GM21528 (cell line): ENCODE measurements at regions not wholly inside any gene's neighbourhood (a gene's known extent, or its start where the extent isn't known, plus 50 kb on each side); places are given as distances from the start of the nearest gene placed in this dataset.

Source experiments
- ATAC-seq: cut with Tn5 transposase; IDR thresholded peaks from one replicate; pipeline ENCODE4 v1.9.1; 2021; ENCODE audit warnings: mild to moderate bottlenecking, moderate library complexity; ENCODE audit not compliant: unreplicated experiment, low FRiP score

DNA sequence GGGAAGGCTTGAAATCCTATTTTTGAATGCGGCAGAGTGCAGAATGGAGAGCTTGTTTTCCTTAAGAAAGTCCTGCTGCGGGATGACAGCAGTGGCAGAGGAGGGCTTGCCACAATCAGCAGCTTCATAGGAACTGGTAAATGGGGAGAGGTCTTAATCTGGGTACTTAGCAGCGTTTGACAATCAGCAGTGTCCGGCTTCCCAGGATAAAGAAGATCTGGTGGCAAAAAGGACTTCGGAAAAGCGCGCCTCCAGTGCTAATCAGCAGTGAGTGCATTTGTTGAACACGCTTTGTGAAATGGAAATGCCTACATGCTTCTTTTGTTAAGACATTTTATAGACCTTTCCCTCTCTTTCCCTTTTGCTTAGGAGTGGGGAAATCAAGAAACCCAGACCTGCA, 735.7 kb downstream of the QKI start:
- no peak for ATAC-seq

DNA sequence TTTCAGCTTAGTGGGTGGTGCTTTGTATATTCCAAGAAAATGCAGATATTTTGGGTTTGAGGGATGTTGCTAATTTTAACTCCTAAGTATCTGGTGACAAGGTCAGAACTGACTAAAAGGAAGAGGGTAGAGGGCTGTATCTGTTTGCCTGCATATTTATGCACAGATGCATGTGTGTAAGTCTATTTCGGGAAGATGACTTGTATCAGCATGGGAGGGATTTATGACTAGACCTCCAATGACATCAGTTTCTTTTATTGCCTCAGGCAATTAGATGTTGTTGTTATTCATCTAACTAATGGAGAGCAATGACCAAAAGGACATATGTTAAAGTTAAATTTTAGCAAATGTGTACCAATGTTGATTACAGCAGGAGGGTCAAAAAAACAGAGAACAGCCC, 734.3 kb downstream of the QKI start:
- ATAC-seq: no peak

DNA sequence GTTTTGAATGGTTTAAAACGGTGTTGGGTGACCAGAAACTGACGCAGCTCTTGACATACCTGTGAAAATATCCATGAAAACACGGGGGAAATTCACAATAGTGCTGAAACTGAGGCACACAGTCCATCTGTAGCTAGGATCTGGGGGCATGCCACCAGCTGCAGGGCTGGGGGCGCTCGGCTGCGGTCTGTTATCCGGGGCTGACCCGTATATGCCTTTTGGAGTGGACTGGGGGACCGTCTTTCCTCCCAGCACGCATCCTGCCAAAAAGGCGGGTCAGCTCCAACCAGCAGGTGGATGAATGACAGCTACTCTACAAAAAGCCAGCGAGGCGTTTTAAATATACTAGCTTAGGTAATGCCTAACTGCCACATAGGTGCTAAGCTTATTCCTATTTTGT, 729.8 kb downstream of the QKI start:
- ATAC-seq: no peak

DNA sequence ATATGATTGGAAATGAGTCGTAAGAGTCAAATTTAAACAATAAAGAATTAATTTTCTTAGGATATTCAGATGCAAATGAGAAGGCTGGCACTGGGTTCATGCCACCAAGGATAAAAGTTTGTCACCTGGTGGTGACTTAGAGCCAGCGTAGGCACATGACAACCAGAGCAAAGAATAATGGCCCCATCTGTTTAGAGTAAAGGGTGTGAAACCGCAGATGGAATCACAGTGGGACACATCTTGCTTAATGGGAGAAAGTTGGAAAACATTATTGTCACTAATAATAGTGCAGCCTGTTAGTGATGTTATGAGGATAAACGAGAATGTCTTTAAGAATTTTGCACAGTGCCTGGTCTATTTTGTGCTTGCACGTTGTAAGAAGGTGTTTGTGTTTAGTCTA, 727.8 kb downstream of the QKI start:
- ATAC-seq: no peak

DNA sequence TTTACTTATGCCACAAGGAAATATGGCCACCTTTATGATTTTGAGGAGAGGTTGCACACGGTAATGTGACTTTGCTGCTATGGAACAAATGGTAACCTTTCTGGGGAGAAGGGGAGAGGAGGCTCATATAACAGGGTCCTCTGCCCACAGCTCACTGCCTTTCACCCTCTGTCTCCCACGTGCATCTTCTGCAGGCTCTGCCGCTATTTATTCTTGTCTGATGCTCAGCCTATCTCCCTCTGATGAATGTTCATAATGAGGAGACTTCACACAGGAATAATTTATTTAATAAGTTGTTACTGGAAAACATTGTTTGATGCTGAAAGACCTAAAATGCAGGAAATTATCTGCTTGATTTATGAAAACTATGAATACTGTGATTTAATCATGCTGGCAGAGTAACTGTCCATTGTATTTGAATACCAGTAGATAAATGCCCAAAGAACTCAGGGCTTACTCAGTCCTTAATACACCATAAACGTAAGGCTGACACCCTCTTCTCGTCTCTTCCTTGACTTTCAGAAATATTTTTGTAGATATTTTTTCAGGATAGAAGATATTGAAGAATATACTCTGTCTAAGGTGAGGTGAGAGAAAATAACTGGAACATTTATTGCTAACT, 721.1 kb downstream of the QKI start:
- no peak for ATAC-seq

DNA sequence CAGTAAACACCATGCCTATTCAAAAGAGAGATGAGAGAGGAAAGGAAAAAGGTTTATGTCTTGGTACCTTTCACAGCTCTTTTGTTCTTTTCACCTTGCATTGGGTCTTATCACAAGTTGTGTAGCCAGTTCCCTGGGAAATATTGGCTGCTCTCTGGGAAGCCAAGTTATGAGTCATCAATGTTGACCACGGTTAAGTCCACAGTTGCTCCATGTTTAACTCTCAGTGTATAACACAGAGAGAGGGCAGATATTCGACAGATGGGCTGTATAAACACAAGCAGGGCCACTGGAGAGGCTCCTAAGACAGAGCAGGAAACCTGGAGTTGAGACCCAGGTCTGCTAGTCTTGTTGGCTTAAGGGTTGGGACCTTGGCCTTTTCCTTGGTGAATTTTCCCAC, 718.6 kb downstream of the QKI start:
- no peak for ATAC-seq

DNA sequence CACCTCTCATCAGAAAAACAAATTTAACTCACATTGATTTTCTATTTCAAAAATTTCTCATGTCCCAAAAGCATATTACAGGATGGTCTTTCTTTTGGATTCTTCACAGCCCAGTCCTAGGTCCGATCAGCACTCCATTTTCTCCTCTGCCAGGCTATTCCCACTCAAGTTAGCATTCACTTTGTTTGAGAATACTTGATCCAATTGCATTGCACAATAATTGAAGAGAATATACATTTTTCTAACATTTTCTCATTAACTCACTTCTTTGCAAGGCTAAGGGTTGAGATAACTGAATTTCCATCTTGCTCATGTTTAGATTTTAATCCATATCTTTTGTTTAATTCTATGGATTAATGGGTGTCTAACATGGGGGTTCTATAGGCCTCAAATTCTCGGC, 716.1 kb downstream of the QKI start:
- ATAC-seq: no peak

DNA sequence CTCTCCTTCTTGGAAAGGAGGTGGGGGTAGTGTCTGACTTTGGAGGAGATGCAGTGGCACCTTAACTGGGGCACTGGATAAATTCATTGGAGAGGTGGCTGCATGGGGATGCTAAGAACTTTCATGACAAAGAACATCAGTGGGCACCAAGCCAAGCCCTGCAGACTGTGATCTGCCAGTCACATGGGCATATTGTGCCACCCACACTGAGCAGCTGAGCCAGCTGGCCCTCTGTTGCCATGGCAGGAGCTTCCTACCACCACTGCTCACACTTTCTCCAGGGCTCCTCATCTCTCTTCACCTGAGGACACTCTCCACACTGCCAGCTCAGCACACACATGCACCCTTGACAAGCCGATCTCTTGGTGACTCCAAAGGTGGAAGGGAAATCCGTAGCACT, 715.6 kb downstream of the QKI start:
- ATAC-seq: no peak

DNA sequence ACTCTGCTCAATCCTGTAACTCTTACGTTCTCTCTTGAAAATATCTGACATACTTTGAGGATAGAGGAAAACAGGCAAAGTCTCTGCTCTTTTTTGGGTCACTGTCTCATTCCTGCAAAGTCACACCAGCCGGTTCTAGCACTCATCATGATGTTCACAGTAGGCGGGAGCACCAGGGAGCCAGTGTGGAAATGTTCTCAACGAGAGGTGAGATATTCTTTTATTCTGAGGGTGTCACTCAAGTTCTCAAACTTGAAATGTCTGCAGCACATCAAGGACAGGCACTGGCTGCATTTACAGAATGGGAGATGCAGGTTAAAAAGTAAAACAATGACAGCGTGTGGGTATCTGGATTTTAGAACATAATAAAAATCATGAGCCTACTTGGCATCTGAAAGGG, 714.7 kb downstream of the QKI start:
- no peak for ATAC-seq

DNA sequence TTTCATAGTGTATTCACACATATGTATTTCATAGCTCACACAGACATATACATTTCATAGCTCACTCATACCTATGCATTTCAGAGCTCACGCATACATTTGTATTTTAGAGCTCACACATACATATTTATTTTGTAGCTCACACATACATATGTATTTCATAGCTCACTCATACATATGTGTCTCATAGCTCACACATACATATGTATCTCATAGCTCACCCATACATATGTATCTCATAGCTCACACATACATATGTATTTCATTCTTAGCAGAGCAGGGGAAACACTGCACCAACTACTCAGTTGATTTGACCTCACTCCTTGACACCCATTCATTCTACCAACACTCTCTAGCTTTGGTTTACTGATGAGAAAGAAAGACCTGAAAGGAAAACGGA, 713.6 kb downstream of the QKI start:
- no peak for ATAC-seq

DNA sequence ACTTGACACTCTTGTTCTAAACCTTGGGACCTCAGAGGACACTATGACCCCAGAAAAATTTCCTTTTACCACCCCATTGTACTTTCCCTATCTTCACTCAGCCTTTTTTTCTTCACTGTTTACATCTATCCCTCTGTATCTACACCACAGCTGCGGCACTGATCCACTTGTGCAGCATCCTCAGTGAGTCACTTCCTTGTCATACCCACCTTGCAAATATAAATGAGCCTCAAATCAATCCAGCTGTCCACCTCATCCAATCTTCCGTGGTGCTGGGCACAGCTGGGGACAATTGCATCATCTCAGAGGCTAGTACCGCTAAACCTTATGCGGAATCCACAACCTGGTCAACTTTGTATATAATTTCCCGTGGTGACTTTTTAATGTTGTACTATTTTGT, 710.5 kb downstream of the QKI start:
- no peak for ATAC-seq

DNA sequence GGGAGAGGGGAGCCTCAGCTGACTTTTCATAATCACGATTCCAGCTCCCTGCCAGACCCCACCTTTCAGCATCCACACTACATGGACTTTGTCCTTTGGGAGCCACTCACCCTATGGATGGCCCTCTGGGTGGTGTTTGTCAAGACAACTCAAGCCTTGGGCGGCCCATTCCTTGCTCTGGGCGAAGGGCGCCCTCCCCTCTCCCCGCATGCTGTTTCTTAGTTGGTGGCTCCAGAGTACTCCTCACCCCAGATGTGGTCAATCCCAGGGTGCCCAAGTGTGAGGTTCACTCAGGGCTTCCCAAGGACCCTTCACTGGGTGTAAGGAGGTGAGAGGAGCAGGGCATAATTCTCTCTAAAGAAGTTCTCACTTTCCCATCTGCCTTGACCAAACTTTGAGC, 710.0 kb downstream of the QKI start:
- ATAC-seq: no peak

DNA sequence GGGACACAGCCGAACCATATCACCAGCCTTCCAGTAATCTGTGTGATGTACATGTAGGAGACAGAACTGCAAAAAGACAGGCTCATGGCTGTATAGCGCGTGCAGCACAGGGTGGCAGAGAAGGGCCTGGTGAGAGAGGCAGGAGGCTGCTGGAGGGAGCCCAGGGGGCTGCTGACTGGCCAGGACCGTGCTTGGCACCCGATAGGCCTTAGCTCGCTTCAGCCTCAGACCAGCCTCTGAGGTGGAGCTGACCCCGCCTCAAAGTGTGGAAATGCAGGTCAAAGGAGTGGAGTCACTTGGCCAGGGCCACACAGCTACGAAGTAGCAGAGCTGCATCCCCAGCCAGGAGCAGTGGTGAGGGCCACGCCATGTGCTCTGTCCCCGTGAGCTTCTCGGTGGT, 707.6 kb downstream of the QKI start:
- no peak for ATAC-seq

DNA sequence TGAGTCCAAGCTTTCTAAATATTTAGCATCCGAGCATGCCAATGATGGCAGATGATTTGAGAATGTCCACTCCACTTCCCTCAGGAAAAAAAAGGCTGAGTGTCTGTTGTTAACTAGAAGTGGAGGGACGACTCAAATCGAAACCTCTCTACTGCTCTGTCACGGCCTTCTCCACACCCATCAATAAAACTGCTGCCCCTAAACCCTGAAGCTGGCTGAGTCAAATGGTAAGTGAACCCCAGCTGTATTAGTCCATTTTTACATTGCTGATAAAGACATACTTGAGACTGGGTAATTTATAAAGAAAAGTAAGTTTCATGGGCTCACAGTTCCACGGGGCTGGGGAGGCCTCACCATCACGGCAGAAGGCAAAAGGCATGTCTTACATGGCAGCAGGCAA, 707.0 kb downstream of the QKI start:
- ATAC-seq: no peak

DNA sequence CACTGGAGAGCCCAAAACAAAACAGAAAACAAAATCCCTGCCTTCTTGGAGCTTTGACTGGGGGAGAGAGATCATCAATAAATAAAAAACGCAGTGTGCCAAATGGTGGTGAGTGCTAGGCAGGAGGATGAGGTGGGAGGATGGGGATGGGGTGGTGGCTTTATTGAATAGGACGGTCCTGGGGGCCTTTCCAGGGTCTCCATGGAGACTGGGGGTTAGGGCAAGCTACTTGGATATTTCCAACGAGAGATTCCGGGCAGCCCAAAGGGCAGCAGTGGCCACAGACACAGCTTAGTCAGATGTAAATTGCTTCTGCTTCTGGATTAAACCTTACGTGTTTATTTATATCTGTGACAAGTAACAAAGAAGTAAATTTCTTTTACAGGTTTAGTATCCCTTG, 700.1 kb downstream of the QKI start:
- no peak for ATAC-seq

DNA sequence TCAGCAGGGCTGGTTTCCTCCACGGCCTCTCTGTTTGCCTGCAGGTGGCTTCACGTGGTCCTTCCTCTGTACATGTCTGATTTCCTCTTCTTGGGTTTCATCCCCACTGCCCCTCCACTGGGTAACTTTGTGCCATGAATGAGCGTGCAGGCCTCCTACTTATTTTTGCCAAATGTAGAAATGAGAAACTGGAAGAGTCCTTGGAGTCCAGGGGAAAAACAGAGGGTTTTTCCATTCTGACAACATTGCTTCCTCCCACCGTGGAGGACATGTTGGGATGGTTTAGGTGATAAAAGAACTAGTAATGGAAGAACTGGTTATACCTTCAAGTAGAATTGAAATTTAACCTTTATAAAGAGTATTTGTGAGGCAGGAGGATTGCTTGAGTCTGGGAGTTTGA, 699.5 kb downstream of the QKI start:
- no peak for ATAC-seq

DNA sequence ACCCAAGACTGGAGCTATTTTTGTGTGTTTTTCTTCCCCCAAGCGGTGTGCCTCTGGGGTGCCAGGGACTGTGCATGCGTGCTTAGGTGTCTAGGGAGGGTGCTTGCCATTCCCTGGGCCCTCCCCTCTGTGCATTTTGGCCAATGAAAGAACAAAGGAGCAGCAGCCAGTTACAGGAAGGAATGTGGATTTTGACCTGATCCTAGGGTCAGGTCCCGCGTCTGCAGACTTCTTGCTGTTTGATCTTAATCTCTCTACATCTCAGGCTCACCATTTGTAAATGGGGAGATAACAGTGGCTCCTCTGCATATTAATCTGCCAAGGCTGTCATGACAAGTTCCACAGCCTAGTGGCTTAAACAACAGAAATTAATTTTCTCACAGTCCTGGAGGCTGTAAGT, 699.1 kb downstream of the QKI start:
- no peak for ATAC-seq

DNA sequence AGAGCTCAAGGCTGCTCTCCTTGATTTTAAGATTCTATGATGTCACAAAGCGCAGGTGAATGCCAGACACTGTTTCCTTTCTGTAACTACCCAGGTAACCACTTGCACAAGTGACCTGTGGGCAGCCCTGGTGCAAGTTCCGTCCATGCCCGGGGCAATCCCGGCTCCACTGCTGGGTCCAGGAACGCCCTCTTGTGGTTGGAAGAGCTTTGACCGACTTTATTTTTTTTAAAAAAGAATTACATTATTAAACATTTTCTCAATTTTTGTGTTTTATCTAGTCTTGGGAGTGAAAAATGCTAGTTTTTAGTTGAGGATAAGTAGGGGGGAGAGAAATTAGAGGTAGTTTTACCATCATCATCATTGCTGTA, 695.2 kb downstream of the QKI start:
- no peak for ATAC-seq

DNA sequence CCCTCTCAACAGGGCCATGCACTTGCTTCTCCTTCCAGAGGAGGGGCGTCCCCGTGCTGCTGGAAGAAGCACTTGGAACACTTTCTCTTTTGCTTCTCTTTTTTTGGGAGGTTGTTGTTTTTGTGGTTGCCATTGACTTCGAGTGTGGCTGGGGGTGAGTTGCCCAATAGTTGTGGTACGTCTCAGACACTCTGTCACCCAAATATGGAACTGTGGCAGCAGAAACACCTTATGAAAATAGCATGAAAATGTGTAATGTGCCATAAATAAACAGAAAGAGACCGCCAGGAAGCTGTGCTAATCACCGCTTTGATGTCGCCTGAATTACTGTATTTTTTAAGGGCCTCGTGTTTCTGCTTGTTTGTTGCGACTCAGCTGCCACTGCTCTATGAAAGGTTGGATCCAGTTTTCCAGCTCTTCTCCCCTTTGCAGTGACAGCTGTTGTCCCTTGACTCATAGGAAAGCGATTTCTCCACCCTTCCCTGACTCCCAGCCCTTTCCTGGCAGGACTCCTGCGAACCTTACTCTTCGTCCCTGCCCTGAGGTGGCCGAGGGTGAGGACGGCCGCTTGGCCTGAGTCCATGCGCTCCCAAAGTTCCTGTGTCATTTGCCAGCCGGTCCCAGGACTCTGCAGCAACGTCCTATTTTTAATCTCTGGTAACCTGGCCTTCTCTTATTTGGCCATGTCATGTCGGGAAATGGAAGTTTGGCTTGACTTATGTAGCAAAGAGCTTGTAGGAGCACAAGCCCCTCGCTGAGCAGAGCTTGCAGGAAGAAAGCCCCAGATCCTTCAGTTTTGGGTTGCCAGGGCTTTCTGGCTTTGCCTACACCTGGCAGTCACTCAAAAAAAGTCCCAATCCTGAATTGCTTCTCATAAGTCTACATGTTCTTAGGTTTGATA, 694.6 kb downstream of the QKI start:
- ATAC-seq: no peak

DNA sequence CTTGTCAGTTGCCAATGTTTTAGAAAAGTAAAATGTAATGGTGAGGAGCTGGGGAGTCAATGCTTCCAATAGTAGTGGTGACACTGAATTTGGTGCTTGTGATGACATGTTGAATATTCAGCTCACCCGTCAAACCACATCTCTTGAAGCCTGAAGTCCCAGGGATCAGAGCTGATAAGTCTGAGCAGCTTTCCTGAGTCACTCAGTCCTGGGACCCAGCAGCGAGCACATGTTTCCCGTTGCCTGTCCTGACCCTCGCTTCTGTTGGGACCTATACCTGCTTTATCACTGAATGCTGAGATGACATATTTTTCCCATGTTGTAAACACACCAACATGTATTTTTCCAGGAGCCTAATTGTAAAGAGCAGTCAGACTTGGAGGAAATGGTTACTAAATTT, 693.6 kb downstream of the QKI start:
- no peak for ATAC-seq

DNA sequence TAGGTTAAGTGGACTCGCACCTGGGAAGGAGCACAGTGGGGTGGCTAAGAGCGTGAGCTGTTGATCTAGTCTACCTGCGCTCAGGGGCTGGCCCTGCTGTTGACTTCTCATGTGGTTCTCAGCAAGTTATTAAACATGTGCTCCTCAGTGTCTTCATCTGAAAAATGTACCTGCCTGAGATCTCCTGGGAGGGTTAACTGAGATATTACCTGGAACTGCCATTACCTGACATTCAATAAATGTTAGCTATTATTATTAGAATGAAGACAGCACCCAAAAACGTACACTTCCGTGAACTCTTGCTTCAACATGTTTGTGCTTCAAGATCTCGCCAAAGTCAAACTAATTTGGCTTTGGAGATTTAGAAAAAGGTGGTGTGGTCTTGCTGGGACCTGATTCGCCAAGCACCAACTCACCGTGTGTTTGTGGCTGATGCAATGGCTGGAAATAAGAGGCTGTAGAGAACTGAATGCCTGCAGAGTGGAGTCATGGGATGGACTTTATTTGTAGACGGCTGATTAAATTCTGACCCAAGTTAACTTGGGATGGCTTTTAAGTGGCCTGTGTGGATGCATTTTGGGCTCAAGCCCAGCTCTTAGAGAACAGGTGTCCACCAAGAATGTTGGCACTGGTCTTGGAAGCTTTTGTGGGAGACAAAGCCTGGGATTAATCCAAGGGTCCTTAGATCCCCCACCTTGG, 692.9 kb downstream of the QKI start:
- ATAC-seq: no peak

DNA sequence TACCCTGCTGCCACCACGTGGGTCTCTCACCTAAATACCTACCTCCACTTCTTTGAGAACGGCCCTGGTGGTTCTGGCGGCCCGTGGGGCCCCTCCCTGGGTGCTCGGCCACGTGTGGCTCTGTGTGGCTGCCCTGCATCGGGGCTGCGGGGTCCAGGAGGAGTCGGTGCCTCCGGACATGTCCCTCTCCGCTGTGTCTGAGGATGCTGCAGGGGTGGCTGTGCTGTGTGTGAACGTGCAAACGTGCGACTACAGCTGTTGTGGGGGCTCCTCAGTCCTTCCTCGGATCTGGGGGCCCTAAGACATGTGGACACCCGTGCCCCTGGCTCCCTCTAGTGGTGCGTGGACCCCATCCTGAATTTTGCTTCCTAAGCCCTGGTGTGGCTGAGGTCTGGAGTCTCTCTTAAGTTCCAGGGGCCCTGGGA, 691.8 kb downstream of the QKI start:
- no peak for ATAC-seq
